CD4-positive, alpha-beta T cell (primary cell): ENCODE measurements at regions not wholly inside any gene's neighbourhood (a gene's known extent, or its start where the extent isn't known, plus 50 kb on each side); places are given as distances from the start of the nearest gene placed in this dataset.

Source experiments
- ATAC-seq: fragments of 200-7000 bp; cut with Tn5 transposase; one replicate; pipeline ENCODE4 v1.10.0; 2022; ENCODE audit warnings: mild to moderate bottlenecking; ENCODE audit not compliant: poor library complexity
- CTCF ChIA-PET: fragments of 350-600 bp; sonication (Branson Sonifier 250); formaldehyde crosslinking; loops from one replicate; lab custom pipeline; 2021; ENCODE audit warnings: antibody characterized with exemption, inconsistent platforms; lab: Charles Lee
- POLR2A ChIA-PET: fragments of 350-600 bp; sonication (Branson Sonifier 250); formaldehyde crosslinking; loops from one replicate; lab custom pipeline; 2021; ENCODE audit warnings: antibody characterized with exemption, inconsistent platforms; lab: Charles Lee
- DNase-seq, 14 experiments: peaks; one replicate each; pipeline ENCODE4 v3.0.0-alpha.2; 2013 to 2020; ENCODE audit warnings: mixed read lengths in 2 of 14
- H3K27ac ChIP-seq, 2 donors: one replicate each; pipeline versions ENCODE4 v1.5.1 to v1.7.0; 2013; ENCODE audit warnings: low read length in 2 of 2, low read depth in 1 of 2, mild to moderate bottlenecking in 1 of 2
- H3K27me3 ChIP-seq, 2 experiments: 1 replicate in 1 of 2; 2 replicates in 1 of 2; pipeline versions ENCODE4 v1.6.1 to v1.7.0; 2013; ENCODE audit warnings: low read length in 2 of 2, control low read depth in 1 of 2, mild to moderate bottlenecking in 1 of 2, moderate library complexity in 1 of 2; ENCODE audit not compliant: insufficient read depth in 2 of 2, control insufficient read depth in 1 of 2
- H3K36me3 ChIP-seq: one replicate; pipeline ENCODE4 v1.6.1; 2013; ENCODE audit warnings: low read length, control low read depth; ENCODE audit not compliant: insufficient read depth
- H3K4me1 ChIP-seq: one replicate; pipeline ENCODE4 v1.6.1; 2013; ENCODE audit warnings: low read length, control low read depth; ENCODE audit not compliant: insufficient read depth
- H3K4me3 ChIP-seq: one replicate; pipeline ENCODE4 v1.5.1; 2013; ENCODE audit warnings: mild to moderate bottlenecking, low read length, moderate library complexity
- H3K9me3 ChIP-seq, 2 experiments: 1 replicate in 1 of 2; 2 replicates in 1 of 2; pipeline versions ENCODE4 v1.6.1 to v1.7.0; 2013; ENCODE audit warnings: low read length in 2 of 2, mild to moderate bottlenecking in 2 of 2, control low read depth in 1 of 2, moderate library complexity in 1 of 2; ENCODE audit not compliant: control insufficient read depth in 1 of 2, insufficient read depth in 1 of 2
- H3K27ac Mint-ChIP-seq: one replicate; pipeline ENCODE4 v1.8.0; 2020; ENCODE audit warnings: mixed read lengths
- H3K27me3 Mint-ChIP-seq: one replicate; pipeline ENCODE4 v1.8.0; 2021; ENCODE audit warnings: mixed read lengths
- H3K36me3 Mint-ChIP-seq: one replicate; pipeline ENCODE4 v1.8.0; 2021; ENCODE audit warnings: low read depth, mixed read lengths
- H3K4me1 Mint-ChIP-seq: one replicate; pipeline ENCODE4 v1.8.0; 2021; ENCODE audit warnings: low read depth, mixed read lengths
- H3K4me3 Mint-ChIP-seq: one replicate; pipeline ENCODE4 v1.8.0; 2020; ENCODE audit warnings: mild to moderate bottlenecking, mixed read lengths
- H3K9me3 Mint-ChIP-seq: one replicate; pipeline ENCODE4 v1.8.0; 2020; ENCODE audit warnings: mixed read lengths
- CTCF ChIP-seq: fragments of 200-600 bp; IDR thresholded peaks from one replicate; pipeline ENCODE4 v1.8.0; 2022; ENCODE audit warnings: antibody characterized with exemption, mild to moderate bottlenecking
- intact Hi-C, 2 experiments: fragments of 100-400 bp; cut with DNase I in 1 of 2; cut with micrococcal nuclease in 1 of 2; formaldehyde crosslinking; loops; one replicate each; pipeline versions ENCODE4 v1.15.1 to v1.9.0; 2023 to 2025; cut with DNase I, micrococcal nuclease

GRCh38 chr5:136894070-136894469 lies 528.7 kb upstream of the TRPC7 start:
- ATAC-seq (no peak), DNase-seq (no peak)
- CTCF ChIA-PET: no interaction called here
- Mint-ChIP-seq H3K36me3 (no peaks in the 10 kb centered on the region), H3K9me3 (peaks cover under 1% of the 10 kb centered on the region), H3K4me1 (no peaks in the 10 kb centered on the region), H3K4me3 (no peak overlapping the region), H3K27me3 (no peaks in the 10 kb centered on the region), H3K27ac (no peak overlapping the region)
- intact Hi-C loops: no loop called here
- Histone ChIP-seq H3K27ac (no peak overlapping the region), H3K4me1 (no peaks in the 10 kb centered on the region), H3K27me3 (no peaks in the 10 kb centered on the region), H3K9me3 (no peaks in the 10 kb centered on the region), H3K4me3 (no peak overlapping the region), H3K36me3 (no peaks in the 10 kb centered on the region)
- no peak for TF ChIP-seq CTCF
- POLR2A ChIA-PET: no interaction called here

- POLR2A ChIA-PET: no interaction called here
- intact Hi-C loops: no loop called here
- Mint-ChIP-seq H3K27ac (no peak overlapping the region), H3K27me3 (no peaks in the 10 kb centered on the region), H3K36me3 (no peaks in the 10 kb centered on the region), H3K9me3 (no peaks in the 10 kb centered on the region), H3K4me3 (no peak overlapping the region), H3K4me1 (no peaks in the 10 kb centered on the region)
- CTCF ChIA-PET: interaction anchor here (0.9 kb wide), 1 partner anchor 18 kb away, joined by 3 read pairs; no protein-coding TSS in a partner anchor
- Histone ChIP-seq H3K9me3 (peaks cover 0 to 3% of the 10 kb centered on the region in 2 experiments), H3K36me3 (no peaks in the 10 kb centered on the region), H3K27me3 (no peaks in the 10 kb centered on the region), H3K27ac (no peak overlapping the region), H3K4me3 (no peak overlapping the region), H3K4me1 (no peaks in the 10 kb centered on the region)
- DNase-seq (no peak), ATAC-seq (no peak)
- no peak for TF ChIP-seq CTCF
These were observed 526.7 kb upstream of the TRPC7 start for GRCh38 chr5:136892000-136892399.

- H3K4me1 Mint-ChIP-seq: no peaks in the 10 kb centered on the region
- Histone ChIP-seq H3K27ac (no peak overlapping the region), H3K9me3 (peaks cover 0 to 3% of the 10 kb centered on the region in 2 experiments), H3K36me3 (no peaks in the 10 kb centered on the region), H3K4me1 (no peaks in the 10 kb centered on the region), H3K27me3 (no peaks in the 10 kb centered on the region), H3K4me3 (no peak overlapping the region)
- H3K36me3 Mint-ChIP-seq: no peaks in the 10 kb centered on the region
- H3K4me3 Mint-ChIP-seq: no peak overlapping the region
- DNase-seq (no peak), ATAC-seq (no peak)
- no peaks in the 10 kb centered on the region for H3K27me3 Mint-ChIP-seq
- H3K9me3 Mint-ChIP-seq: no peaks in the 10 kb centered on the region
- ChIA-PET POLR2A (no interaction called here), CTCF (no interaction called here)
- TF ChIP-seq CTCF: no peak
- H3K27ac Mint-ChIP-seq: no peak overlapping the region
- intact Hi-C loops: no loop called here
These were observed 526.0 kb upstream of the TRPC7 start for GRCh38 chr5:136891175-136891972.
